ENCODE measurements at regions not wholly inside any gene's neighbourhood (a gene's known extent, or its start where the extent isn't known, plus 50 kb on each side); places are given as distances from the start of the nearest gene placed in this dataset.
"Not testable (repeated sequence)": the region's sequence is repeated elsewhere in the genome, so short reads cannot be mapped to it uniquely, and the experiment has no call there.

- not testable (repeated sequence) for TF ChIP-seq POLR2A (IDR thresholded peaks at IDR 0.05)
- TF ChIP-seq, protein P1, sequence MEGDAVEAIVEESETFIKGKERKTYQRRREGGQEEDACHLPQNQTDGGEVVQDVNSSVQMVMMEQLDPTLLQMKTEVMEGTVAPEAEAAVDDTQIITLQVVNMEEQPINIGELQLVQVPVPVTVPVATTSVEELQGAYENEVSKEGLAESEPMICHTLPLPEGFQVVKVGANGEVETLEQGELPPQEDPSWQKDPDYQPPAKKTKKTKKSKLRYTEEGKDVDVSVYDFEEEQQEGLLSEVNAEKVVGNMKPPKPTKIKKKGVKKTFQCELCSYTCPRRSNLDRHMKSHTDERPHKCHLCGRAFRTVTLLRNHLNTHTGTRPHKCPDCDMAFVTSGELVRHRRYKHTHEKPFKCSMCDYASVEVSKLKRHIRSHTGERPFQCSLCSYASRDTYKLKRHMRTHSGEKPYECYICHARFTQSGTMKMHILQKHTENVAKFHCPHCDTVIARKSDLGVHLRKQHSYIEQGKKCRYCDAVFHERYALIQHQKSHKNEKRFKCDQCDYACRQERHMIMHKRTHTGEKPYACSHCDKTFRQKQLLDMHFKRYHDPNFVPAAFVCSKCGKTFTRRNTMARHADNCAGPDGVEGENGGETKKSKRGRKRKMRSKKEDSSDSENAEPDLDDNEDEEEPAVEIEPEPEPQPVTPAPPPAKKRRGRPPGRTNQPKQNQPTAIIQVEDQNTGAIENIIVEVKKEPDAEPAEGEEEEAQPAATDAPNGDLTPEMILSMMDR (IDR thresholded peaks at IDR 0.05) = not testable (repeated sequence)
Measured at GRCh38 chr6:159626506-159626905, 66.5 kb downstream of the SOD2 start.
